Heart right ventricle (tissue), 16 donors: ENCODE measurements at regions not wholly inside any gene's neighbourhood (a gene's known extent, or its start where the extent isn't known, plus 50 kb on each side); places are given as distances from the start of the nearest gene placed in this dataset.

Experiments
- ATAC-seq, 8 donors: fragments of 200-7000 bp; cut with Tn5 transposase; one replicate each; pipeline ENCODE4 v1.9.1; 2020; ENCODE audit warnings: mild to moderate bottlenecking in 8 of 8, moderate library complexity in 8 of 8, moderate number of reproducible peaks in 1 of 8
- DNase-seq, 2 donors: peaks; one replicate each; pipeline ENCODE4 v3.0.0-alpha.2; 2020
- H3K27ac ChIP-seq, 10 donors: fragments of 200-600 bp; sonication (generic) in 2 of 10; one replicate each; pipeline versions ENCODE4 v1.5.0 to v1.8.0; 2020 to 2022; ENCODE audit warnings: mild to moderate bottlenecking in 3 of 10
- H3K27me3 ChIP-seq, 7 donors: fragments of 200-600 bp; one replicate each; pipeline ENCODE4 v1.8.0; 2021 to 2022; ENCODE audit warnings: mild to moderate bottlenecking in 2 of 7
- H3K36me3 ChIP-seq, 9 donors: fragments of 200-600 bp; sonication (generic) in 1 of 9; one replicate each; pipeline versions ENCODE4 v1.5.0 to v1.8.0; 2020 to 2022; ENCODE audit warnings: mild to moderate bottlenecking in 2 of 9
- H3K4me1 ChIP-seq, 9 donors: fragments of 200-600 bp; sonication (generic) in 1 of 9; one replicate each; pipeline versions ENCODE4 v1.5.0 to v1.8.0; 2020 to 2022; ENCODE audit warnings: mild to moderate bottlenecking in 4 of 9
- H3K4me3 ChIP-seq, 10 donors: fragments of 200-600 bp; sonication (generic) in 2 of 10; one replicate each; pipeline versions ENCODE4 v1.5.0 to v1.8.0; 2020 to 2022; ENCODE audit warnings: mild to moderate bottlenecking in 7 of 10, moderate library complexity in 2 of 10
- H3K9me3 ChIP-seq, 11 donors: fragments of 200-600 bp in 10 of 11; sonication (generic) in 2 of 11; one replicate each; pipeline versions ENCODE4 v1.5.0 to v1.8.0; 2013 to 2022; ENCODE audit warnings: mild to moderate bottlenecking in 2 of 11, control low read depth in 1 of 11, moderate library complexity in 1 of 11
- WGBS, 2 donors: extraction: QIAGEN DNeasy Blood & Tissue Kit; methylation state at CpG; one replicate each; pipeline ENCODE4 v1.1.7; 2013; ENCODE audit warnings: inconsistent platforms in 1 of 2; 5-methylcytosine and 5-hydroxymethylcytosine counted together
- intact Hi-C, 10 donors: fragments of 100-400 bp; cut with DNase I; formaldehyde crosslinking; loops; one replicate each; pipeline versions ENCODE4 v1.11.1 to v1.14.2; 2022
- TF ChIP-seq, protein P1 (sequence below), 9 donors: fragments of 200-600 bp; sonication (generic) in 2 of 9; IDR thresholded peaks; one replicate each; pipeline versions ENCODE4 v1.5.0 to v1.8.0; 2021 to 2022; ENCODE audit warnings: antibody characterized with exemption in 9 of 9, mild to moderate bottlenecking in 5 of 9, moderate library complexity in 1 of 9
- donor health status: Arrhythmogenic right ventricular cardiomyopathy.
- donor health status: ischemic (EF 13 %, LVEDD 7.1; RV severe dilation, severe dysfunction).
- donor health status: healthy with polysubstance abuse.
- donor health status: DM: no; HTN: yes; CAD: no.
- donor health status: DM: no; HTN: no; CAD: no.
- donor health status: ischemic (EF 25% LVEDD 6.9; RV normal size, moderate dysfunction).
- donor health status: ischemic (EF 25% LVEDD 5.7; RV mildly dilated, moderate dysfunction).
- donor health status: healthy.
- donor health status: DM: yes; HTN: yes; CAD: no.
- donor health status: Ischemic cardiomyopathy.
- donor health status: ischemic (EF 35%, LVEDD 5.7; RV mildly dilated, moderate dysfunction).
- donor health status: nonischemic (EF 11% LVEDD 7.7; RV severe dilation, severe dysfunction).
- donor health status: DM: yes; HTN: yes; CAD: no.
- donor health status: PGD.
- donor health status: ischemic (EF 29% LVEDD 5.4; RV normal size, mild dysfunction).
- donor health status: nonischemic (EF 23%, LVEDD 6.1; RV moderate dilation, normal function).

GRCh38 chr21:26739189-26739588 is 106.0 kb downstream of the ADAMTS1 start:
- H3K36me3 ChIP-seq: no peaks in the 10 kb centered on the region
- DNase-seq (no peak), ATAC-seq (peak in 1 of 8 donors; percentile 57)
- TF ChIP-seq, protein P1, sequence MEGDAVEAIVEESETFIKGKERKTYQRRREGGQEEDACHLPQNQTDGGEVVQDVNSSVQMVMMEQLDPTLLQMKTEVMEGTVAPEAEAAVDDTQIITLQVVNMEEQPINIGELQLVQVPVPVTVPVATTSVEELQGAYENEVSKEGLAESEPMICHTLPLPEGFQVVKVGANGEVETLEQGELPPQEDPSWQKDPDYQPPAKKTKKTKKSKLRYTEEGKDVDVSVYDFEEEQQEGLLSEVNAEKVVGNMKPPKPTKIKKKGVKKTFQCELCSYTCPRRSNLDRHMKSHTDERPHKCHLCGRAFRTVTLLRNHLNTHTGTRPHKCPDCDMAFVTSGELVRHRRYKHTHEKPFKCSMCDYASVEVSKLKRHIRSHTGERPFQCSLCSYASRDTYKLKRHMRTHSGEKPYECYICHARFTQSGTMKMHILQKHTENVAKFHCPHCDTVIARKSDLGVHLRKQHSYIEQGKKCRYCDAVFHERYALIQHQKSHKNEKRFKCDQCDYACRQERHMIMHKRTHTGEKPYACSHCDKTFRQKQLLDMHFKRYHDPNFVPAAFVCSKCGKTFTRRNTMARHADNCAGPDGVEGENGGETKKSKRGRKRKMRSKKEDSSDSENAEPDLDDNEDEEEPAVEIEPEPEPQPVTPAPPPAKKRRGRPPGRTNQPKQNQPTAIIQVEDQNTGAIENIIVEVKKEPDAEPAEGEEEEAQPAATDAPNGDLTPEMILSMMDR (IDR thresholded peaks at IDR 0.05): no peak
- H3K4me1 ChIP-seq: no peaks in the 10 kb centered on the region
- no peaks in the 10 kb centered on the region for H3K27me3 ChIP-seq
- H3K4me3 ChIP-seq: no peak overlapping the region
- no peak overlapping the region for H3K27ac ChIP-seq
- 70 to 77% methylated on average over 1 of the region's 1 CpG for WGBS, 2 donors
- intact Hi-C loops: no loop called here
- no peaks in the 10 kb centered on the region for H3K9me3 ChIP-seq

GRCh38 chr21:26736449-26736848 is 108.8 kb downstream of the ADAMTS1 start:
- ATAC-seq (no peak), DNase-seq (no peak)
- H3K27ac ChIP-seq: no peak overlapping the region
- TF ChIP-seq, protein P1 (IDR thresholded peaks at IDR 0.05): no peak
- intact Hi-C loops: no loop called here
- H3K36me3 ChIP-seq: no peaks in the 10 kb centered on the region
- H3K4me1 ChIP-seq: peaks cover 0 to 9% (median 0%) of the 10 kb centered on the region in 9 donors
- no peak overlapping the region for H3K4me3 ChIP-seq
- H3K9me3 ChIP-seq: no peaks in the 10 kb centered on the region
- 96 to 100% methylated on average over 1 of the region's 1 CpG for WGBS, 2 donors
- no peaks in the 10 kb centered on the region for H3K27me3 ChIP-seq

- ATAC-seq (peak; percentile 34 to 72 (median 56)), DNase-seq (peak; percentile 24 to 36)
- 32 to 42% methylated on average over 10 of the region's 10 CpGs for WGBS, 2 donors
- Histone ChIP-seq H3K27ac (no peak overlapping the region), H3K4me1 (peaks cover 0 to 9% (median 0%) of the 10 kb centered on the region in 9 donors), H3K36me3 (no peaks in the 10 kb centered on the region), H3K9me3 (peaks cover 0 to 11% (median 0%) of the 10 kb centered on the region in 11 donors), H3K4me3 (no peak overlapping the region), H3K27me3 (no peaks in the 10 kb centered on the region)
- TF ChIP-seq, protein P1 (IDR thresholded peaks at IDR 0.05): peak in 8 of 9 donors; percentile 37 to 70 (median 65)
- intact Hi-C loops: no loop called here
Measured at GRCh38 chr21:26732432-26733221, 112.6 kb downstream of the ADAMTS1 start.

- H3K4me1 ChIP-seq: peaks cover 0 to 6% (median 0%) of the 10 kb centered on the region in 9 donors
- H3K27ac ChIP-seq: no peak overlapping the region
- intact Hi-C loops: loop anchor here in 8 of 10 donors (5.0 to 10.0 kb wide), 5 partner anchors 545 to 925 kb away; partner anchors contain the start of gene APP (in 3 of the 8)
- DNase-seq (peak; percentile 18 to 46), ATAC-seq (peak in 7 of 8 donors; percentile 31 to 97 (median 77))
- H3K4me3 ChIP-seq: no peak overlapping the region
- TF ChIP-seq, protein P1 (IDR thresholded peaks at IDR 0.05): no peak
- WGBS, 2 donors: 47 to 58% methylated on average over 9 of the region's 9 CpGs
- H3K36me3 ChIP-seq: no peaks in the 10 kb centered on the region
- peaks cover 0 to 12% (median 0%) of the 10 kb centered on the region in 11 donors for H3K9me3 ChIP-seq
- H3K27me3 ChIP-seq: peaks cover 0 to 5% (median 0%) of the 10 kb centered on the region in 7 donors
Measured at GRCh38 chr21:26719750-26720149, 125.5 kb downstream of the ADAMTS1 start.
